Spleen (tissue), 11 donors: ENCODE measurements at regions not wholly inside any gene's neighbourhood (a gene's known extent, or its start where the extent isn't known, plus 50 kb on each side); places are given as distances from the start of the nearest gene placed in this dataset.
"Not testable (repeated sequence)": the region's sequence is repeated elsewhere in the genome, so short reads cannot be mapped to it uniquely, and the experiment has no call there.

Experiments used
- DNase-seq: peaks from one replicate; pipeline ENCODE4 v3.0.0-alpha.2; 2020
- H3K27ac ChIP-seq, 8 donors: fragments of 200-600 bp; sonication (generic) in 7 of 8; 1 replicate in 4 of 8; 2 replicates in 4 of 8; pipeline versions ENCODE4 v1.5.0 to v1.8.0; 2016 to 2021; ENCODE audit warnings: inconsistent platforms in 4 of 8, mild to moderate bottlenecking in 4 of 8, moderate library complexity in 1 of 8
- H3K27me3 ChIP-seq, 7 donors: fragments of 200-600 bp; sonication (generic) in 6 of 7; replicated peaks in 1 of 7; 1 replicate in 4 of 7; 2 replicates in 3 of 7; pipeline versions ENCODE4 v1.5.0 to v1.8.0; 2016 to 2021; ENCODE audit warnings: inconsistent platforms in 3 of 7, mild to moderate bottlenecking in 1 of 7
- H3K36me3 ChIP-seq, 6 donors: fragments of 200-600 bp; sonication (generic) in 5 of 6; 1 replicate in 4 of 6; 2 replicates in 2 of 6; pipeline versions ENCODE4 v1.5.0 to v1.8.0; 2016 to 2021; ENCODE audit warnings: inconsistent platforms in 2 of 6
- H3K4me1 ChIP-seq, 6 donors: fragments of 200-600 bp; sonication (generic) in 5 of 6; 1 replicate in 3 of 6; 2 replicates in 3 of 6; pipeline versions ENCODE4 v1.5.0 to v1.8.0; 2016 to 2021; ENCODE audit warnings: inconsistent platforms in 3 of 6
- H3K4me3 ChIP-seq, 8 donors: fragments of 200-600 bp; sonication (generic) in 7 of 8; 1 replicate in 4 of 8; 2 replicates in 4 of 8; pipeline versions ENCODE4 v1.5.0 to v1.8.0; 2016 to 2021; ENCODE audit warnings: inconsistent platforms in 4 of 8, mild to moderate bottlenecking in 4 of 8, moderate library complexity in 2 of 8
- H3K9me3 ChIP-seq, 8 donors: fragments of 200-600 bp; sonication (generic) in 7 of 8; 1 replicate in 4 of 8; 2 replicates in 4 of 8; pipeline versions ENCODE4 v1.5.0 to v1.8.0; 2016 to 2021; ENCODE audit warnings: inconsistent platforms in 4 of 8
- POLR2A ChIP-seq, 3 donors: fragments of 450-650 bp; IDR thresholded peaks; one replicate each; pipeline ENCODE4 v1.5.1; 2017; ENCODE audit warnings: antibody characterized with exemption in 3 of 3, mild to moderate bottlenecking in 1 of 3
- POLR2AphosphoS5 ChIP-seq, 3 donors: sonication (generic); formaldehyde crosslinking; IDR thresholded peaks; one replicate each; pipeline ENCODE4 v1.5.1; 2017; ENCODE audit warnings: antibody characterized with exemption in 3 of 3
- WGBS, 5 donors: extraction: QIAGEN DNeasy Blood & Tissue Kit in 3 of 5; methylation state at CpG; one replicate each; pipeline versions ENCODE4 v1.1.5 to v1.1.7; 2013 to 2018; 5-methylcytosine and 5-hydroxymethylcytosine counted together
- intact Hi-C: fragments of 100-400 bp; cut with DNase I; formaldehyde crosslinking; loops from one replicate; pipeline ENCODE4 v1.15.0; 2023; ENCODE audit warnings: low total_unique reads
- TF ChIP-seq, protein P1 (sequence below), 11 experiments: fragments of 200-600 bp in 7 of 11; fragments of 450-650 bp in 4 of 11; sonication (generic) in 4 of 11; IDR thresholded peaks in 8 of 11; conservative IDR thresholded peaks in 3 of 11; 1 replicate in 7 of 11; 2 replicates in 4 of 11; pipeline versions ENCODE4 v1.4.0 to v1.8.0; 2016 to 2021; ENCODE audit warnings: antibody characterized with exemption in 11 of 11, inconsistent platforms in 4 of 11, mild to moderate bottlenecking in 1 of 11
- donor health status: healthy with polysubstance abuse.
- donor health status: DM: no; HTN: no; CAD: no; lungs with moderate emphysema.
- donor health status: DM: no; HTN: no; CAD: no.
- donor health status: Bipolar disorder and iron deficiency.
- donor health status: healthy.
- donor health status: DM: no; HTN: no; CAD: no.
- donor health status: DM: yes; HTN: yes; CAD: no.

DNA sequence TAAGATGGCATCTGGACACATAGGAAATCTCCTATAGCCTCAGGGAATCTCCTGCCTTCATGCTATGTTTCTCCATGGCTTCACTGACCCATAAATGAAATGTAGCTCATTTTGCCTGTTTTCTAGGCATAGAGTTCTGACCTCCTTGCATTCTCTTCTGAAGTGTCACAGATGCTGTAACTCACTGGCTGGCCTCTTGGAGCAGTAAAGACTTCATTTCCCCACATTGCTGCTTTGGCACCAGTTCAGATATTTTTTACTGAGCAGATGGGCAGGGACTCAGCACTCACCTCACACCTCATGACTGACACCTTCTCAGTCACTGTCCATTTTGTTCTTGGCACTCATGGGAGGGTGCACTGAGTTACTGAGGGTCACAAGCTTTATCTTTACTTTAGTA lies 286.7 kb upstream of the TGFBR2 start:
- TF ChIP-seq POLR2AphosphoS5 (IDR thresholded peaks at IDR 0.05) = peak in 1 of 3 donors; percentile 55
- TF ChIP-seq, protein P1, sequence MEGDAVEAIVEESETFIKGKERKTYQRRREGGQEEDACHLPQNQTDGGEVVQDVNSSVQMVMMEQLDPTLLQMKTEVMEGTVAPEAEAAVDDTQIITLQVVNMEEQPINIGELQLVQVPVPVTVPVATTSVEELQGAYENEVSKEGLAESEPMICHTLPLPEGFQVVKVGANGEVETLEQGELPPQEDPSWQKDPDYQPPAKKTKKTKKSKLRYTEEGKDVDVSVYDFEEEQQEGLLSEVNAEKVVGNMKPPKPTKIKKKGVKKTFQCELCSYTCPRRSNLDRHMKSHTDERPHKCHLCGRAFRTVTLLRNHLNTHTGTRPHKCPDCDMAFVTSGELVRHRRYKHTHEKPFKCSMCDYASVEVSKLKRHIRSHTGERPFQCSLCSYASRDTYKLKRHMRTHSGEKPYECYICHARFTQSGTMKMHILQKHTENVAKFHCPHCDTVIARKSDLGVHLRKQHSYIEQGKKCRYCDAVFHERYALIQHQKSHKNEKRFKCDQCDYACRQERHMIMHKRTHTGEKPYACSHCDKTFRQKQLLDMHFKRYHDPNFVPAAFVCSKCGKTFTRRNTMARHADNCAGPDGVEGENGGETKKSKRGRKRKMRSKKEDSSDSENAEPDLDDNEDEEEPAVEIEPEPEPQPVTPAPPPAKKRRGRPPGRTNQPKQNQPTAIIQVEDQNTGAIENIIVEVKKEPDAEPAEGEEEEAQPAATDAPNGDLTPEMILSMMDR (IDR thresholded peaks at IDR 0.05 in 8 of 11, conservative IDR thresholded peaks at IDR 0.05 in 3 of 11) = peak; percentile 38 to 72 (median 58)
- no peak for TF ChIP-seq POLR2A (IDR thresholded peaks at IDR 0.05)
- peaks cover 0 to 13% (median 6%) of the 10 kb centered on the region in 6 donors for H3K4me1 ChIP-seq
- no peak overlapping the region for H3K27ac ChIP-seq
- H3K4me3 ChIP-seq = no peak overlapping the region
- peaks cover 0 to 14% (median 5%) of the 10 kb centered on the region in 8 donors for H3K9me3 ChIP-seq
- DNase-seq = peak; percentile 27
- no peaks in the 10 kb centered on the region for H3K27me3 ChIP-seq
- H3K36me3 ChIP-seq = no peaks in the 10 kb centered on the region
- intact Hi-C loops = loop anchor here (10.0 kb wide), 1 partner anchor 385 kb away; no protein-coding TSS in a partner anchor

DNA sequence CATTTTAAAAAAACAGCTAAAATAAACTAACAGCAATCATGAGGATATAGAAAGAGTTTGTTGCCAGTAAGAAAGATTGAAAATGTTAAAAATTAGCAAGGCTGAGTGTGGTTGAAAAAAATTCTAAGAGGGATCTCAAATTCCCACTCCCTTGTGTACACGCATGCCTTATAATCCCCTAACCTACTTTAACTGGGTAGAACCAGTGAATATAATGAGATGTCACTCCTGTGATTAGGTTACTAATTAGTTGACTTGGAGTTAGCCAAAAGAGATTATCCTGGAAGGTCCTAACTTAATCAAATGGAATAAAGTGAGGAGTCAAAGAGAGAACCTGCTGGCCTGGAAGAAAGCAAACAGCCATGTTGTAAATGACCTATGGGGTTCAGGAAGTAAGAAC lies 286.0 kb upstream of the TGFBR2 start:
- H3K27ac ChIP-seq = no peak overlapping the region
- peaks cover 0 to 14% (median 5%) of the 10 kb centered on the region in 8 donors for H3K9me3 ChIP-seq
- peaks cover 0 to 11% (median 6%) of the 10 kb centered on the region in 6 donors for H3K4me1 ChIP-seq
- H3K36me3 ChIP-seq = no peaks in the 10 kb centered on the region
- TF ChIP-seq POLR2AphosphoS5 (IDR thresholded peaks at IDR 0.05) = no peak
- no peak for TF ChIP-seq POLR2A (IDR thresholded peaks at IDR 0.05)
- TF ChIP-seq, protein P1 (IDR thresholded peaks at IDR 0.05 in 8 of 11, conservative IDR thresholded peaks at IDR 0.05 in 3 of 11) = no peak
- no peak for DNase-seq
- intact Hi-C loops = no loop called here
- H3K27me3 ChIP-seq = no peaks in the 10 kb centered on the region
- 86 to 100% (median 98%) methylated on average over 1 of the region's 1 CpG for WGBS, 5 donors
- no peak overlapping the region for H3K4me3 ChIP-seq

DNA sequence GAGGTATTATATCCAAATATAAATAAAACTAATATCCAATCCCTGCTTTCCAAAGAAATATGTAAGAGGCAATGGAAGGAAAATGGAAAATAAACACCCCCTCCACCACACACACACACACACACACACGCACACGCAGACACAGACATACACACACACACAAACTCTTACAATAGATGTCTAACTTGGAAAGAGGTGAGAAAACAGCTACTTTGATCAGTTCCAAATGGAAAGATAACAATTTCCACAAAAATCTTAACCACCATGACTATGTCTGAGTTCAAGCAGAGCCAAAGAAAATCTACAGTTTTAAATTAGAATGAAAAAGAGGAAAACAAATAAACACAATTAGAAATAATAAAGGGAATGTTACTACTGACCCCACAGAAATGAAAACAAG lies 285.3 kb upstream of the TGFBR2 start:
- Histone ChIP-seq H3K36me3 (no peaks in the 10 kb centered on the region), H3K4me3 (no peak overlapping the region), H3K9me3 (peaks cover 0 to 14% (median 5%) of the 10 kb centered on the region in 8 donors), H3K27me3 (no peaks in the 10 kb centered on the region), H3K27ac (no peak overlapping the region), H3K4me1 (peaks cover 0 to 8% (median 5%) of the 10 kb centered on the region in 6 donors)
- 85 to 100% (median 96%) methylated on average over 2 of the region's 2 CpGs for WGBS, 5 donors
- intact Hi-C loops = no loop called here
- no peak for TF ChIP-seq POLR2A (IDR thresholded peaks at IDR 0.05)
- no peak for TF ChIP-seq POLR2AphosphoS5 (IDR thresholded peaks at IDR 0.05)
- TF ChIP-seq, protein P1 (IDR thresholded peaks at IDR 0.05 in 8 of 11, conservative IDR thresholded peaks at IDR 0.05 in 3 of 11) = no peak
- DNase-seq = no peak

DNA sequence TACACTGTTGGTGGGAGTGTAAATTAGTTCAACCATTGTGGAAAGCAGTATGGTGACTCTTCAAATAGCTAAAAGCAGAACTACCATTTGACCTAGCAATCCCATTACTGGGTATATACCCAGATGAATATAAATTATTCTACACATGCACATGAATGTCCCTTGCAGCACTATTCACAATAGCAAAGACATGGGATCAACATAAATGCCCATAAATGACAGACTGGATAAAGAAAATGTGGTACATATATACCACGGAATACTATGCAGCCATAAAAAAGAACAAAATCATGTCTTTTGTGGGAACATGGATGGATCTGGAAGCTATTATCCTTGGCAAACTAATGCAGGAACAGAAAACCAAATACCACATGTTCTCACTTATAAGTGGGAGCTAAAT lies 282.8 kb upstream of the TGFBR2 start:
- H3K27ac ChIP-seq, H3K4me3 ChIP-seq, H3K27me3 ChIP-seq, H3K4me1 ChIP-seq, DNase-seq, intact Hi-C loops, H3K36me3 ChIP-seq: not testable (repeated sequence)
- 93 to 100% (median 97%) methylated on average over 1 of the region's 1 CpG for WGBS, 5 donors
- peaks cover 0 to 14% (median 4%) of the 10 kb centered on the region in 8 donors for H3K9me3 ChIP-seq

DNA sequence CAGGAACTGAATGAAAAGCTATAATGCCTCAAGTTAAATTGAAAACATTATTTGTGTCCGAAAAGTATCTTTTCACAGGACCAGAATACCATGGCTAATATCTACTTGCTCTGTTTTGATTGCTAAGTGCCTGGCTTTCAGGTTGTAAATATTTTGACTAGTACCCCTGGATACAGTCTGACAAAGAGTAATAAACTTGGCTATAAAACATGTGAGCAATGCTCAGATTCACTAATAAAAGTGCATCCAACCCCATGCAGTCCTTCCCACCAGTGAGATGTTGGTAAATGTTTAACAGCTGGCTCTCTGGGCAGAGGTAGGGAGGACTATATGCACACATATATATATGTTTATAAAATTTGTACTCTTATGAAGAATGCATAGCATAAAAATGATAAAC lies 281.8 kb upstream of the TGFBR2 start:
- intact Hi-C loops = no loop called here
- Histone ChIP-seq H3K4me3 (no peak overlapping the region), H3K4me1 (peaks cover 0 to 5% (median 3%) of the 10 kb centered on the region in 6 donors), H3K36me3 (no peaks in the 10 kb centered on the region), H3K27ac (no peak overlapping the region), H3K27me3 (no peaks in the 10 kb centered on the region), H3K9me3 (peaks cover 0 to 14% (median 4%) of the 10 kb centered on the region in 8 donors)
- WGBS, 5 donors = 83 to 95% (median 94%) methylated on average over 1 of the region's 1 CpG
- TF ChIP-seq, protein P1 (IDR thresholded peaks at IDR 0.05 in 8 of 11, conservative IDR thresholded peaks at IDR 0.05 in 3 of 11) = no peak
- no peak for TF ChIP-seq POLR2A (IDR thresholded peaks at IDR 0.05)
- no peak for TF ChIP-seq POLR2AphosphoS5 (IDR thresholded peaks at IDR 0.05)
- DNase-seq = no peak

DNA sequence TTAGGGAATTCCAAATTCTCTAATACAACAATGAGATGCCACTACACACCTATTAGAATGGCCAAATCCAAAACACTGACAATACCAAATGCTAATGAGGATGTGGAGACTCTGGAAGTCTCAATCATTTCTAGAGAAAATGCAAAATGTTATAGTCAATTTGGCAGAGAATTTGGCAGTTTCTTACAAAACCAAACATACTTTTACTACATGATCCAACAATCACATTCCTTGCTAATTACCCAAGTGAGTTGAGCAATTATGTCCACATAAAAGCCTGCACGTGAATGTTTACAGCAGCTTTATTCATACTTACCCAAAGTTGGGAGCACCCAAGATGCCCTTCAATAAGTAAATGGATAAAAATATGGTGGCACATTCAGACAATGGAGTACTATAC lies 278.4 kb upstream of the TGFBR2 start:
- H3K27ac ChIP-seq, H3K9me3 ChIP-seq, H3K4me3 ChIP-seq, intact Hi-C loops, H3K27me3 ChIP-seq, DNase-seq, H3K36me3 ChIP-seq: not testable (repeated sequence)
- WGBS, 5 donors = 56 to 100% (median 71%) methylated on average over 1 of the region's 1 CpG
- peaks cover 0 to 14% (median 6%) of the 10 kb centered on the region in 6 donors for H3K4me1 ChIP-seq

DNA sequence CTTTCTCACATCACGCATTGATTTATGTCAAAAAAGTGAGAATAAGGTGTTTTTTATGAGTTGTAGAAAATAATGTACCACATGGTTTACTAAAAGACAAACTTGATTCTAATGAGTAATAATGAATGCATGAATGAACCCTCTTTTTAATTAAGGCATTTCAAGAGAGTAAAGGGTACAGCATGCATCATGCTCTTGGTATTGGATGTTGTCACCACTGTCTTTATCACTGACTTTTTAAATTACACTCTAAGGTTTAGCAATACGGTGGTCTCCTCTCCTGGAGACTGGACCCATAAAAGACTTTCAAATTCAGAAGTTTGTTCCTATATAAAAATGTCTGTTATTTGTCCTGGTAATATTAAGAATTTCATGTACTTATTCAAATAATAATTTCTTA lies 277.5 kb upstream of the TGFBR2 start:
- H3K27me3 ChIP-seq, DNase-seq, H3K36me3 ChIP-seq, H3K27ac ChIP-seq, intact Hi-C loops, H3K4me3 ChIP-seq, H3K9me3 ChIP-seq: not testable (repeated sequence)
- peaks cover 0 to 16% (median 6%) of the 10 kb centered on the region in 6 donors for H3K4me1 ChIP-seq
- 86 to 97% (median 91%) methylated on average over 2 of the region's 2 CpGs for WGBS, 5 donors
